Mucosa of gallbladder (tissue), 1 donor: ENCODE measurements at regions not wholly inside any gene's neighbourhood (a gene's known extent, or its start where the extent isn't known, plus 50 kb on each side); places are given as distances from the start of the nearest gene placed in this dataset.

Source experiments
- DNase-seq: peaks from one replicate; pipeline ENCODE4 v3.0.0-alpha.2; 2020; ENCODE audit warnings: low spot score
- donor health status: DM: no; HTN: no; CAD: no.

- DNase-seq: no peak
These were observed 332.2 kb upstream of the GBE1 start for GRCh38 chr3:82093641-82094040.

DNA sequence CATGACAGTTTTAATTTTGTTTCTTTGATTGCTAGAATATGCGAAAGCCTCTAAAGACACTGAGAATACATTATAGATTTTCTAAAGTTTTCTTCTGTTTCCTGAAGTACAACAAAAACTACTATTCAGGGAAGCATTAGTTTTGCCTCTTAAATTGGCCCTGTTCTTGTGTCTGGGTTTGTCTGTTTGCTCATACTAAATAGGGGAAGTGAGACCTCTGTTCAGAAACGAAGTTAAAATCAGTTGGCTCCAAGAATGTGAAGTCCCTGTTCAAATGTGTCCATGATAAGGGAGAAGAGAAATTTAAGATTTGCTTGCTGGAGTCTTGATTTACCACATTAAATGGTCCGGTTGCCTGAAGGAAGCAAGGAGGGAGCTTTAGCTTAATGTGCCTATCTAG is 327.3 kb upstream of the GBE1 start:
- no peak for DNase-seq

DNA sequence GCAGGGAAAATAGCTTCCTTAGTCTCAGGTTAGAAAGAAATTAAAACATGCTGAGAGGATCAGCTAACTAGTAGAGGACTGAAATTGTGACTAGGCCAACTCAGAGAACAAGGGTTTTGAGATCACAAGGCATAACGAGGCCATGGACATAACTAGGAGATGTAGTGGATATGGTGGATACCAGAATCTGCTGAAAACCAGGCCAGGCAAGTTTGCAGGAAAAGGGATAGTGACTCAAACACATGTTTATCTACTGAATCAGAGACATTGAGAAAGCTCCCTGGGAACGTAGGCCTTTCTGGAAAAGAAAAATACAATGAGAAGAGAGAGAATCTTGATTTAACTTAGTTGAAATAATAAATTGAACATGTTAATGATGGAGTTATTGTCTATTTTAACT is 326.5 kb upstream of the GBE1 start:
- no peak for DNase-seq

- no peak for DNase-seq
These were observed 324.5 kb upstream of the GBE1 start for GRCh38 chr3:82085851-82086475.

DNA sequence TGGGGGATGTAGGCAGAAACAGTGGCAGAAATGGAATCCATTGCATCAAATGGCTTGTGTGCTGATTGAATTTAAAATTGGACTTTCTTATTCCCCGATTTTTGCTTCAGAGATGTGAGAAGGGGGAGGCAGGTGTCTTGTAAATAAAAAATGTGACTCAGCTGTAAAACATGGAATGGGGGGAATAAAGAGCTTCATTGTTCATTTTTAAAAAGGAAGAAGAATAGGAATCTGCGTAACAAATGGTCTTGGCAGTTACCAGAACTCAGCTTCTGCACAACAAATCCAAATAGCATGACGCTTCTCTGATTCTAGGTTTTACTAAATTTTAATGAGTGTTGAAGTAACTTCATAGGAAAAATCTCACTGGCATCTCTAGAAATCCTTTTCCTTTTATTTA is 323.9 kb upstream of the GBE1 start:
- no peak for DNase-seq

DNA sequence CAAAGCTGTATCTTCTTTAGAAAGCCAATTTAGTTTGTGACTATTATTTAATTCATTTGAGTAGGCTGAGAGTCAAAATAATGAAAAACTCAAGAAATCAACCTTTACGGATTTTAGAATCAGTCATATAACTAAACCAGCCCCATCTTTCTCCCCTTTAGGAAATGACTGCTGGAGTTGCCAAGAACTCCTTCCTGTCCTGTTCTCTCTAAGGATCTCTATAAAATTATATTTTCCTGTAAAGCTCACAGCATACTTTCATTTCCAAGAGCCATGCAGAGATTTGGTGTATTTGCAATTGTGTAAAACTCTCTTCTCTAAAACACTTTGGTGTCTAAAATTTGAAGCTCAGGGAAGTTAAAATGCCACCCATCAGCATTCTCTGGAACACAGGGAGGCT is 323.4 kb upstream of the GBE1 start:
- DNase-seq: no peak

- no peak for DNase-seq
These were observed 321.4 kb upstream of the GBE1 start for GRCh38 chr3:82082796-82083195.

GRCh38 chr3:82081351-82081750 is 319.9 kb upstream of the GBE1 start:
- DNase-seq: no peak

DNA sequence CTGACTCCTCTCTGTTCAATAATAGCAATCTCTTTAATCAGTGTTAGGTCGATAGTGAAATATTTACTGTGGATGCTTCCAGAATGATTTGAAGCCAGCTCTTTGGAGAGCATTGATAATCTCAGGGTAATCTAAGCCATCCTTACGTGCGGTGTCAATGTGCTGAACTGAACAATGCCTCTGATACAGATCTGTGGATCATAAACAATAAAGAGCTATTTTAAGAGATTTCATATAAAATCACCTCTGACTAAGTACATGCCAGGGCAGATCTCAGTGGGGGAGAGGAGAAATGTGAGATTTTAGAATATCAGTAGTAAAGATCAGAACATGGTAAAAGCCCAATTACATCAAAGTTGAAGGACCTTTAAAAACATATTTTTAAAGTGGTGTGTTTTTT is 319.3 kb upstream of the GBE1 start:
- DNase-seq: no peak

DNA sequence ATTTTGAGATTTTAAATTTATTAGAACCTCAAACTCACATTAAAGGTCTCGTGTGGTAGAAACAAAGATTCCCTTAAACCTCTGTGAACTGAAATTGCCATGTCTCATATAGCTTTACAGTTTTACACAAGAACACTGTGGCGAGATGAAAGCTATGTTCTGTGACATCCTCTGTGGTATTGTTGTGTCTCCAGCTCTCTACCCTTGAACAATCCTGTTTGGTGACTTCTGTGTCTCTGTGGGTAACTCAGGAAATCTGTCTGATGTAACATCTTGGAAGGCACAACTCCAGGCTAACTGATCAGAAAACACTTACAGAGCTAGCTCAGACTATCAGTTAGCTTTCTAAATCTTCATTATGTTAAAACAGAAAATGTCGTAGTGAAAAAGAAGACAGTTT is 318.8 kb upstream of the GBE1 start:
- DNase-seq: no peak

- DNase-seq: no peak
These were observed 318.0 kb upstream of the GBE1 start for GRCh38 chr3:82079335-82079890.

DNA sequence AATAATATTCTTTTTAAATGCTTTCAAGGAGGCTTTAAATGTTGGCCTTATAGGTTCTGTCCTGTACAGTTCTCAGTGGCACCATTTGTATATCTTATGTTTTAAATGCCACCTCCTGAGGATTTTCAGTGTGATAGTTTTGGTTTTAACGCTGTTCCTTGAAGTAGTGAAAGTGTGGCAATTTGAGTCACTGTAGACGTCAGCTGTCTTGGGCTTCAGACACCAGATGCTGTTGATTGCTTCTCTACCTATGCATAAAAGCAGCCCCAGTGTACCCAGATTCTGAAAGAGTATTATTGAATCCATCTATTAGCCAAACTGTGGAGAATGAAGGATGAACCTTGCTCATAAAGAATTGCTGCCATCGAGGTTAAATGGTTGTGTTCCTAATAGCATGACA is 316.8 kb upstream of the GBE1 start:
- DNase-seq: no peak

DNA sequence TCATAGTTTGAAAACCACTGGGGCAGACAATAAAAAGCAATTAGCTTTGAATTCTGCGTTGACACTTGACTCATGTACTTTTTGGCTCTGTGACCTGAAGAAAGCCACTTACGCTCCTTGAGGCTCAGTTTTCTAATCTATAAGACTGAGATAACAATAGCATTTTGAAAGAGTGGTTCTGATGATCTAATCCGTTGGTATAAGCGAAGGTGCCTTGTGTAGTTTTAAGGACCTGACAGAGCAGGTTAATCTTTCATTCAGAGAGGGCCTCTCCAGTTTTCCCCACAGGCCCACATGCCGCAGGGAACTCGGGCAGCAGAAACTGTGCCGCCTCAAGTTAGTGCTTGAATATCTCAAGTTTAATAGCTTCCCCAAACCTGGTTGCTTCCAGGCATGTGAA is 306.0 kb upstream of the GBE1 start:
- DNase-seq: no peak

DNA sequence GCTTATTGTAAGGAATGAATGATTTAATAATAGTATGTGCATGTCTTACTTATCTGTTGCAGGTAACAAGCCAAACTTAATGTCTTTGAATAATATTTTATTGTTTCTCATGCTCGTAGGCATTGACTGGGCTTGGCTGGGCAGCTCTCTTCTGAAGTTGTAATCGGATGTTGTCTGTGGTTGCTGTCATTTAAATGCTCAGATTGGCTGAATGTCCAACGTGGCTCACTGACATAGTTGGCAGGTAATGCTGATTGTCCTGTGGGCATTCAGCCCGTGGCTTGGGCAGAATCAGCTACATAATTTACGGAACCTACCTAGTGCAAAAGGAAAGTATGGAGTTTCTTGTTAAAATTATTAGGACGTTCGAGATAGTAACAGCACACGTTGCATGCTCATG is 297.4 kb upstream of the GBE1 start:
- no peak for DNase-seq

GRCh38 chr3:82055792-82056191 is 294.3 kb upstream of the GBE1 start:
- no peak for DNase-seq

- DNase-seq: no peak
These were observed 293.4 kb upstream of the GBE1 start for GRCh38 chr3:82054849-82055248.

DNA sequence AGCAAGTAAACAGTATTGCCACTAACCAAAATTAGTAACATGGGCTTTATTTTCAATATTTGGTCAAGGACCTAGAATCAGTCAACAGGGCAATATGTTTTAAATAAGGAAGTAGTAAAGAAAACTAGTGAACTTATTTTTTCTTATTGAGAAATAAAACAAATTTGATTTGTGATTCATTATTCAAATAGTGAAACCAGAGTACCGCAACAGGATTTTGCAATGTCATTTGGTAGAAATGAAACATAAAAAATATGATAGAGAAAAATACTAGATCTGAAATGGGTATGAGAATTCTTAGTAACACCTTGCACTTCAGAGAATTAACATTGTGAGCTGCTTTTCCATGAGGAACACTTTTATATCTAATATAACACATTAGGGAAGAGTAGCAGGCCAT is 291.8 kb upstream of the GBE1 start:
- DNase-seq: no peak

- no peak for DNase-seq
These were observed 288.9 kb upstream of the GBE1 start for GRCh38 chr3:82050382-82050781.

- no peak for DNase-seq
These were observed 287.3 kb upstream of the GBE1 start for GRCh38 chr3:82048711-82049110.

DNA sequence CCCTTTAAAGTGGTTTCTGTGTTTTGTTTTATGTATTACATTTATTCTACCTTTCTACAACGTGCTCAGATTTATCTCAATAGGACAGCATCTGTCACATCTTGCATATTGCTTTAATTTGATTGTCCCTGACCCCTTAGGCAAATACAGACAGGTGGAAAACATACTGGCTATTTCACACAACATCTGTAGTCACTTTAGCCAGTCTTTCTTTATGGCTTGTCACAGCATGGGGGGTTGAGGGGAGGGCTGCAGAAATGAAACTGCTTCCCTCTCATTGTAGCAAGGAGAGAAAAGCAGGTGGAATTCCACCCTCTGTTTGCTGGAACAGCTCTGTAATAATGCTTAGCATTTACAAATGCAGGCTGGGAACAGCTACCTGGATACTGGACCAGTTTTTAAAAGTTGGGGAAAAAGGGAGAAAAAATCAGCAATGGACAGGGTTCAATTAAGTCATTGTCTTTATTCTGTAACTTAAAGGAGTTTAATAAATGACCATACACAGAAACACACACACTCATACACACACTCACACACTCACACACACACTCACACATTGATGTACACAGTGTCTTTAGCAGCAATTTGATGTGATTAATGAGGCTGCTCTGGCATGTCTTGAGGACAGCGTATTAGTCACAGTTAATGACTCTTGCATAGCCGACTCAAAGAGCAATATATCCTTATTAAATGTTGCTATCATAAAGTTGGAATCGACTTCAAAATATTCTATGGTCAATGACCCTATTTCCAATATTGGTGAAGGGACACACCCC is 283.7 kb upstream of the GBE1 start:
- DNase-seq: no peak

- no peak for DNase-seq
These were observed 277.1 kb upstream of the GBE1 start for GRCh38 chr3:82038556-82038955.

- DNase-seq: no peak
These were observed 271.7 kb upstream of the GBE1 start for GRCh38 chr3:82033186-82033585.

DNA sequence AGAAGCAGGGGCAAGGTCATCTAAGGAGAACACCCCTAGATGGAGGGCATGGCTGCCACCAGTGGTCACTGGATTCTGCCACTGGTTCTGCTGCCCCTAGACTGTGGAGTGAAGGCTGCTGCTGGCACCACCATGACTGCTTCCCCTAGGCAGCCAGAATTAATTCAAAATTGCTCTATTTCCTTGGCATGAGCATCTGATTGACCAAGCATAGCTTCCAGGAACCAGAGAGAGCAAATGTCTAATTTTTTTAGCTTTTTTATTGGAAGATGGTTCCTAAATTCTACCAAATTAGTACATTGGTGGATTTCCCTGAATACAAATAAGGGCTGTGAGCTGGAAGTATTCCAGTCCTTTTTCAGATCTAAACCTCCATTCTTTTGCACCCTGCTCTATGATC is 270.2 kb upstream of the GBE1 start:
- DNase-seq: no peak

- DNase-seq: no peak
These were observed 269.5 kb upstream of the GBE1 start for GRCh38 chr3:82030916-82031315.
